ENCODE measurements at regions not wholly inside any gene's neighbourhood (a gene's known extent, or its start where the extent isn't known, plus 50 kb on each side); places are given as distances from the start of the nearest gene placed in this dataset.

- no peak overlapping the region for H3K4me3 ChIP-seq (ENCODE audit: low read length in 3 of 3)
Measured at GRCh38 chr1:162927421-162927820, 66.4 kb upstream of the CCDC190 start.

GRCh38 chr1:162926906-162927305 is 65.9 kb upstream of the CCDC190 start:
- H3K4me1 ChIP-seq (ENCODE audit: control insufficient read depth in 2 of 3, insufficient read depth in 2 of 3, low read depth in 1 of 3, low read length in 3 of 3), result no peaks in the 10 kb centered on the region
- no peak overlapping the region for H3K4me3 ChIP-seq (ENCODE audit: low read length in 3 of 3)
- FAIRE-seq (no peak), DNase-seq (no peak)
- no peak for TF ChIP-seq CTCF (IDR thresholded peaks at IDR 0.05; ENCODE audit: borderline replicate concordance, extremely low read depth, insufficient read depth)
- H3K36me3 ChIP-seq (ENCODE audit: control insufficient read depth in 2 of 3, insufficient read depth in 3 of 3, low read length in 3 of 3), result no peaks in the 10 kb centered on the region
- no peak overlapping the region for H3K27ac ChIP-seq (ENCODE audit: low read depth in 2 of 2, low read length in 2 of 2)
- H3K9ac ChIP-seq (ENCODE audit: low read length in 3 of 3), result no peak overlapping the region
- no peaks in the 10 kb centered on the region for H3K9me3 ChIP-seq (ENCODE audit: control insufficient read depth in 2 of 3, insufficient read depth in 1 of 3, low read length in 3 of 3)
- H3K27me3 ChIP-seq (ENCODE audit: control insufficient read depth, insufficient read depth, low read length), result no peaks in the 10 kb centered on the region
- intact Hi-C loops (cut with DNase I), result no loop called here

More at GRCh38 chr1:162927421-162927820, 66.4 kb upstream of the CCDC190 start:
- TF ChIP-seq CTCF (IDR thresholded peaks at IDR 0.05; ENCODE audit: borderline replicate concordance, extremely low read depth, insufficient read depth), result no peak
- Histone ChIP-seq H3K9ac (ENCODE audit: low read length in 3 of 3) (no peak overlapping the region), H3K9me3 (ENCODE audit: control insufficient read depth in 2 of 3, insufficient read depth in 1 of 3, low read length in 3 of 3) (no peaks in the 10 kb centered on the region), H3K27ac (ENCODE audit: low read depth in 2 of 2, low read length in 2 of 2) (no peak overlapping the region), H3K36me3 (ENCODE audit: control insufficient read depth in 2 of 3, insufficient read depth in 3 of 3, low read length in 3 of 3) (no peaks in the 10 kb centered on the region), H3K4me1 (ENCODE audit: control insufficient read depth in 2 of 3, insufficient read depth in 2 of 3, low read depth in 1 of 3, low read length in 3 of 3) (no peaks in the 10 kb centered on the region), H3K27me3 (ENCODE audit: control insufficient read depth, insufficient read depth, low read length) (no peaks in the 10 kb centered on the region)
- intact Hi-C loops (cut with DNase I), result no loop called here
- FAIRE-seq (no peak), DNase-seq (no peak)

GRCh38 chr1:162924179-162924578 is 63.2 kb upstream of the CCDC190 start:
- FAIRE-seq (no peak), DNase-seq (no peak)
- Histone ChIP-seq H3K4me3 (ENCODE audit: low read length in 3 of 3) (no peak overlapping the region), H3K9me3 (ENCODE audit: control insufficient read depth in 2 of 3, insufficient read depth in 1 of 3, low read length in 3 of 3) (no peaks in the 10 kb centered on the region), H3K4me1 (ENCODE audit: control insufficient read depth in 2 of 3, insufficient read depth in 2 of 3, low read depth in 1 of 3, low read length in 3 of 3) (no peaks in the 10 kb centered on the region), H3K27ac (ENCODE audit: low read depth in 2 of 2, low read length in 2 of 2) (no peak overlapping the region), H3K9ac (ENCODE audit: low read length in 3 of 3) (no peak overlapping the region), H3K27me3 (ENCODE audit: control insufficient read depth, insufficient read depth, low read length) (no peaks in the 10 kb centered on the region), H3K36me3 (ENCODE audit: control insufficient read depth in 2 of 3, insufficient read depth in 3 of 3, low read length in 3 of 3) (no peaks in the 10 kb centered on the region)
- intact Hi-C loops (cut with DNase I), result no loop called here
- TF ChIP-seq CTCF (IDR thresholded peaks at IDR 0.05; ENCODE audit: borderline replicate concordance, extremely low read depth, insufficient read depth), result no peak

- intact Hi-C loops (cut with DNase I), result no loop called here
- no peaks in the 10 kb centered on the region for H3K27me3 ChIP-seq (ENCODE audit: control insufficient read depth, insufficient read depth, low read length)
- no peaks in the 10 kb centered on the region for H3K9me3 ChIP-seq (ENCODE audit: control insufficient read depth in 2 of 3, insufficient read depth in 1 of 3, low read length in 3 of 3)
- H3K4me1 ChIP-seq (ENCODE audit: control insufficient read depth in 2 of 3, insufficient read depth in 2 of 3, low read depth in 1 of 3, low read length in 3 of 3), result no peaks in the 10 kb centered on the region
- no peak overlapping the region for H3K27ac ChIP-seq (ENCODE audit: low read depth in 2 of 2, low read length in 2 of 2)
- H3K36me3 ChIP-seq (ENCODE audit: control insufficient read depth in 2 of 3, insufficient read depth in 3 of 3, low read length in 3 of 3), result no peaks in the 10 kb centered on the region
- no peak for FAIRE-seq
- no peak for DNase-seq
- no peak overlapping the region for H3K4me3 ChIP-seq (ENCODE audit: low read length in 3 of 3)
- TF ChIP-seq CTCF (IDR thresholded peaks at IDR 0.05; ENCODE audit: borderline replicate concordance, extremely low read depth, insufficient read depth), result no peak
- no peak overlapping the region for H3K9ac ChIP-seq (ENCODE audit: low read length in 3 of 3)
Measured at GRCh38 chr1:162922201-162922600, 61.2 kb upstream of the CCDC190 start.
